C4-2B (cell line): ENCODE measurements at regions not wholly inside any gene's neighbourhood (a gene's known extent, or its start where the extent isn't known, plus 50 kb on each side); places are given as distances from the start of the nearest gene placed in this dataset.

ENCODE experiments used
- CTCF ChIP-seq: fragments of 450-650 bp; conservative IDR thresholded peaks from 2 replicates; pipeline ENCODE4 v1.5.1; 2017; ENCODE audit warnings: mild to moderate bottlenecking
- ZFX ChIP-seq: fragments of 450-650 bp; IDR thresholded peaks from 2 replicates; pipeline ENCODE4 v1.6.1; 2017

DNA sequence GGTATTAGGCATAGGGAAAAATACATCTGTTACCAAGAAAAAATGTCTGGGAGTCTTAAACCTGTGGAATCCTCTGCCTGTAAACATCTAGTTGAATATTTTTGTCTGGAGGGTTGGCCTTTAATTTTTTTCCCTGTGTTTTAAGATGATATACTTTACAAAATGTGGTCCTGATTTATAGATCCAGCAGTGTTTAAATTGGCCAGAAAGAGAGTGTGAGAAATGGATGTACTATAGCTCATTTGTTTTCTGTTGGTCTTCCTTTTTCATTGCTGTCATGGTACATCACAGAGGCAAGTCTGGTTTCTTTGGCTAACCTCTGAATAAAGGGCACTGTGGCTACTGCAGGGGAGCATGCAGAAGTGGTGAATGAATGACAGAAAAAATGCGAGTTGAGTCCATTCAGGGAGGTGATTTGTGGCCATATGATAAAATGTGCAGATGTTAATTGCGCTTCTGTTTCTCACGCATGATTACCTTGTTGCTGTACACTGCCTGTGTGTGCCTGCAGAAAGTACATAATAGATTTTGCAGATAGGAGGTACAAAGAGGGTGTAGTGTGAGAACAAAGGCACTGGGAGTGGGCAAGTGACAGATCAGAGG is 150.0 kb downstream of the NFKBIZ start:
- TF ChIP-seq CTCF (no peak), ZFX (no peak)
